ENCODE measurements at regions not wholly inside any gene's neighbourhood (a gene's known extent, or its start where the extent isn't known, plus 50 kb on each side); places are given as distances from the start of the nearest gene placed in this dataset.

DNA sequence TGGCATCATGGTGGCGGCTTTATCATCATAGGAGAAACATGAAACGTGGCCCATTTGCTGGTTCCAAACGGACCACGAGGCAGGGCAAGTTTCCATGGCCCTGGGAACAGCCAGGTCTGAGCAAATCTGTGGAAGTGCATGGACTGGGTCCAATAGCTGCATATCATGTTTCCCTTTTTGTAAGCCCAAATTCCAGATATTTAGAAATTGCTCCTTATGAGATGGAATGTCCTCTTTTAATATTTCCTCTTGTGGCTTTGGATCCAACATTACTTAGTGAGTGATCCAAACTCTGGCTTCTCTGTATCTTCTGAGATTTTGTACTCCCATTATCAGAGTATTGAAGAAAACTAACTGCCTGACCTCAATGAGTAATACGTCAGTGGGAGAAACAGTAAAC lies 79.8 kb upstream of the FBXL7 start:
- no peaks in the 10 kb centered on the region for H3K36me3 ChIP-seq (ENCODE audit: control insufficient read depth in 2 of 2, insufficient read depth in 2 of 2, low read length in 1 of 2)
- no peak overlapping the region for H3K9ac ChIP-seq (ENCODE audit: control insufficient read depth, insufficient read depth, low read length)
- H3K4me2 ChIP-seq (ENCODE audit: control insufficient read depth, insufficient read depth): no peak overlapping the region
- SMC1A ChIA-PET (ENCODE audit: uncharacterized antibody, unreplicated experiment): no interaction called here
- WGBS (ENCODE audit: insufficient coverage, insufficient replicate concordance, low lambda C conversion rate, missing lambda C conversion rate): 13% methylated on average over 5 of the region's 5 CpGs
- CTCF ChIA-PET: no interaction called here
- no peak overlapping the region for H3K4me3 ChIP-seq
- H4K20me1 ChIP-seq (ENCODE audit: control insufficient read depth, insufficient read depth): no peaks in the 10 kb centered on the region
- no peak overlapping the region for H3K27ac ChIP-seq (ENCODE audit: control insufficient read depth, insufficient read depth)
- H3K9me3 ChIP-seq (replicated peaks; ENCODE audit: control insufficient read depth, insufficient read depth, low read length): no peaks in the 10 kb centered on the region
- BruUV-seq (replicated peaks): no TSS peak
- no peaks in the 10 kb centered on the region for H3K27me3 ChIP-seq (replicated peaks in 1 of 2; ENCODE audit: control insufficient read depth in 2 of 2, insufficient read depth in 2 of 2, low read length in 1 of 2)
- intact Hi-C loops (cut with micrococcal nuclease; ENCODE audit: unreplicated experiment) (no loop called here), in situ Hi-C loops (cut with MboI) (no loop called here)
- POLR2A ChIA-PET: no interaction called here
- no peak for FAIRE-seq
- RAD21 ChIA-PET (ENCODE audit: unreplicated experiment): no interaction called here
- no peaks in the 10 kb centered on the region for H3K79me2 ChIP-seq (ENCODE audit: control insufficient read depth, insufficient read depth, low read length)
- DNase-seq (ENCODE audit: low read depth, low spot score): no peak
- no peaks in the 10 kb centered on the region for H3K4me1 ChIP-seq (ENCODE audit: control insufficient read depth, insufficient read depth, low read length)
- ATAC-seq: no peak
- H2AFZ ChIP-seq (ENCODE audit: control insufficient read depth, low read depth, low read length): no peak overlapping the region
- no peak for TF ChIP-seq HDGF (IDR thresholded peaks at IDR 0.05)
- TF ChIP-seq REST (IDR thresholded peaks at IDR 0.05; ENCODE audit: low read depth, low read length): no peak
- TF ChIP-seq WRNIP1 (IDR thresholded peaks at IDR 0.05; ENCODE audit: borderline replicate concordance, low read depth, low read length): no peak
- no peak for TF ChIP-seq NR2F1 (conservative IDR thresholded peaks at IDR 0.05)
- TF ChIP-seq FOS (IDR thresholded peaks at IDR 0.05; ENCODE audit: borderline replicate concordance, extremely low read depth, insufficient read length): no peak
- no peak for TF ChIP-seq HCFC1 (IDR thresholded peaks at IDR 0.05; ENCODE audit: low read length)
- no peak for TF ChIP-seq SRF (IDR thresholded peaks at IDR 0.05; ENCODE audit: low read depth in 2 of 2, low read length in 2 of 2)
- TF ChIP-seq, protein P1, sequence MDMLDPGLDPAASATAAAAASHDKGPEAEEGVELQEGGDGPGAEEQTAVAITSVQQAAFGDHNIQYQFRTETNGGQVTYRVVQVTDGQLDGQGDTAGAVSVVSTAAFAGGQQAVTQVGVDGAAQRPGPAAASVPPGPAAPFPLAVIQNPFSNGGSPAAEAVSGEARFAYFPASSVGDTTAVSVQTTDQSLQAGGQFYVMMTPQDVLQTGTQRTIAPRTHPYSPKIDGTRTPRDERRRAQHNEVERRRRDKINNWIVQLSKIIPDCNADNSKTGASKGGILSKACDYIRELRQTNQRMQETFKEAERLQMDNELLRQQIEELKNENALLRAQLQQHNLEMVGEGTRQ (IDR thresholded peaks at IDR 0.05; ENCODE audit: borderline replicate concordance, low read depth, low read length): no peak
- TF ChIP-seq MTA3 (IDR thresholded peaks at IDR 0.05; ENCODE audit: borderline replicate concordance, low read length): no peak
- TF ChIP-seq CBX3 (IDR thresholded peaks at IDR 0.05; ENCODE audit: borderline replicate concordance, low read depth): no peak
- TF ChIP-seq SMAD5 (IDR thresholded peaks at IDR 0.05; ENCODE audit: low read depth): no peak
- TF ChIP-seq MYC (IDR thresholded peaks at IDR 0.05; ENCODE audit: insufficient read depth, insufficient read length, insufficient replicate concordance, low read length, severe bottlenecking): no peak
- no peak for TF ChIP-seq FOXM1 (IDR thresholded peaks at IDR 0.05; ENCODE audit: low read depth, low read length)
- no peak for TF ChIP-seq EP300 (IDR thresholded peaks at IDR 0.05; ENCODE audit: borderline replicate concordance in 1 of 2, control insufficient read depth in 1 of 2, low read depth in 2 of 2, low read length in 2 of 2)
- no peak for TF ChIP-seq SIX5 (IDR thresholded peaks at IDR 0.05; ENCODE audit: low read depth, low read length, severe bottlenecking)
- TF ChIP-seq, protein P2, sequence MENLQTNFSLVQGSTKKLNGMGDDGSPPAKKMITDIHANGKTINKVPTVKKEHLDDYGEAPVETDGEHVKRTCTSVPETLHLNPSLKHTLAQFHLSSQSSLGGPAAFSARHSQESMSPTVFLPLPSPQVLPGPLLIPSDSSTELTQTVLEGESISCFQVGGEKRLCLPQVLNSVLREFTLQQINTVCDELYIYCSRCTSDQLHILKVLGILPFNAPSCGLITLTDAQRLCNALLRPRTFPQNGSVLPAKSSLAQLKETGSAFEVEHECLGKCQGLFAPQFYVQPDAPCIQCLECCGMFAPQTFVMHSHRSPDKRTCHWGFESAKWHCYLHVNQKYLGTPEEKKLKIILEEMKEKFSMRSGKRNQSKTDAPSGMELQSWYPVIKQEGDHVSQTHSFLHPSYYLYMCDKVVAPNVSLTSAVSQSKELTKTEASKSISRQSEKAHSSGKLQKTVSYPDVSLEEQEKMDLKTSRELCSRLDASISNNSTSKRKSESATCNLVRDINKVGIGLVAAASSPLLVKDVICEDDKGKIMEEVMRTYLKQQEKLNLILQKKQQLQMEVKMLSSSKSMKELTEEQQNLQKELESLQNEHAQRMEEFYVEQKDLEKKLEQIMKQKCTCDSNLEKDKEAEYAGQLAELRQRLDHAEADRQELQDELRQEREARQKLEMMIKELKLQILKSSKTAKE (IDR thresholded peaks at IDR 0.05; ENCODE audit: low read depth, poor library complexity, severe bottlenecking): no peak
- no peak for TF ChIP-seq EZH2 (IDR thresholded peaks at IDR 0.05; ENCODE audit: borderline replicate concordance, control insufficient read depth, low read depth, low read length)
